Activated CD8-positive, alpha-beta memory T cell treated with anti-CD3 and anti-CD28 coated beads for 4 hours (primary cell): ENCODE measurements at regions not wholly inside any gene's neighbourhood (a gene's known extent, or its start where the extent isn't known, plus 50 kb on each side); places are given as distances from the start of the nearest gene placed in this dataset.

Source experiments
- DNase-seq, 2 donors: peaks; one replicate each; pipeline ENCODE4 v3.0.0-alpha.2; 2020; ENCODE audit warnings: low read depth in 2 of 2

DNA sequence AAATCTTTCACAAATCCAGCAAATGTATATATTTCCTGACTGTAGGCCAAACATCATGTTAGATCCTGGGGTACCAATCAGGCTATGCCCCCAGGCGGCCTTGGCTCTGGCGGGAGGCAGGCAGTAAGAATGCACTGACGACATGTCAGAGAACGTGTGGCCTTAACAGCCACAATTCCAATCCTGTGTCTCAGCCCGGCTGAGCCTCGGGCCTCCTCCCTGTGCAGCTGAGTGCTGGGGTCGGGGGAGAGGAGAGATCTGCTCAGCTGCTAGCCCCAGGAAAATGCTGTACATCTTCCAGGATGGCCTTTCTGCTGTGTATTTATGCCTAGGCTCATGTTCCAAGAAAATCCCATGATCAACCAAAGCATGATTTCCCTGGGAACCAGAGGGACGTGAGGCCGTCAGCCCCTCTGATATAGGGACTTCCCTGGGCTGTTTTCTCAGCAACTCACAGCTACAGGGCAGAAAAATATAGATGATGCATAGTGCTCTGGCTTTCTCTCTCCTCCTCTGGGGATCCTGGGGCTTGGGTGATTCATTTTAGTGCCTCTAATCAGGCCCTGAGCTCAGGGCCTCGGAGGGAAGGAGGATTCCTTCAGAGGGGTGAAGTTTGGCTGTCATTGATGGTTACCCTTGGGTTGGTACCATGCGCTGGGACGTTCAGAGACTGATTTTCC, 604.0 kb downstream of the HS3ST4 start:
- no peak for DNase-seq

- no peak for DNase-seq
Observed at GRCh38 chr16:26301516-26301915, 609.8 kb downstream of the HS3ST4 start.

DNA sequence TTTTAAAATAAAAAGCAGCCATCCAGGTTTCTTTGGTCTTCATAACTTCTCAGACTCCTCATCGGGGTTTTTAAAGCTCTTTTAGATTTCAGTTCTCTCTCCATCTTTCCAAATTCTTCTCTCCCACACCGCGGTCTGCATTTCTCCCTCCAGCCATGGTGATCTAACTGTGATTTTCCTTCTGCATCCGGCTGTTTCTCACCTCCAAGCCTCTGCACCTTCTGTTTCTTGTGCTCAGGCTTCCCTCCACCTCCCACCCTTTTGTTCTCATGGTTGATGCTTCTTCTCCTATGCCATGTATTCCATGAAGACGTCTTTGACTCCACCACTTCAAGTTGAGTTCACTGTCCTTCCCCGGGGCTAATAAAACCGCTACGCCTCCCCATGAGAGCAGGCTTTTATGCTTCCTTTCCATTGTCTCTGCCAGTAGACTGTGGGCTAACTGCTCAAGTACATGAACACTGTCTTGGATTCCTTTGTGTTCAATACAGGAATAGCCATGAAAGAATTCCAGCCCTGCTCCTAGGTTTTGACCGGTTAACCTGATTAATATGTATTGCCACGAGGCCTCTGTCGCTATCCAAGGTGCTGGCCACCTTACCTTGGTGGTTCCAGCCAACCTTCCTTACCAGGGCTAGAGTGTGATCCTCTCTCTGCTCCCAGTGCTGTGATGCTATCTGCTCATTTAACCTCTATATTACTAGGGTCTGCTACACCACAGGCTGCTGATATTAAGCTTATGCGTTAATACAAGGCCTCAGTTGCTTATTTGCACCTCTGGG, 625.1 kb downstream of the HS3ST4 start:
- DNase-seq, result no peak

DNA sequence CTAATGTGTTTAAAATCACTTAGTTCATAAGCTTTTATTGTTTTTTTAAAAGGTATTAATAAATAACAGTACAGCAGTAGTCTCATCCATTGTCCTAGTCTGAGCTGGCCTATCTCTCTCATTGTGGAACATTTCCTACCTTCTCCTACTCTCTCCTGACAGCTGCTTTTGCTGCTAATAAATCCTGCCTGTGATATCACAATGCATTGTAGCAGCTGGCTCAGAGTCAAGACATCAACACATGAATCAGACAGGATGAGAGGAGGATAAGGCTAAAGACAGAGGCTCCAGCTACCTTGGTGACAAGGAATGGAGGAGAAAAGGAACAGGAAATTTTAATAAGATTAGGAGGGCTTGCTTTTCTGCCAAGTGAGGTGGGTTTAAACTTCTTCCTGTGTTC, 626.1 kb downstream of the HS3ST4 start:
- DNase-seq, result no peak

DNA sequence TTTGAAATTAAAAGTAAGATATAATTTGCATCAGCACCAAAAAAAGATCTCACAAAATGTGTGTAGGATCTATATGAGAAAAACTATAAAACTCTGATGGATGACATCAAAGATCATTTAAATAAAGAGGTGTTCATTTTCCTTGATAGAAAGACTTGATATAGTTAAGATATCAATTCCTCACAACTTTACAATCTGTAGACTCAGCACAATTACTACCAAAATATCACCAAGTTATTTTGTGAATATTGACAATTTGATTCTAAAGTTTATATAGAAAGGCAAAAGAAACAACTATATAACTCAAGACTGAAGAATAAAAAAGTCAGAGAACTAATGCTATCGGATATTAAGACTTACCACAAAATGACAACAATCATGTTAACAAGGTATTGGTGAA, 638.9 kb downstream of the HS3ST4 start:
- DNase-seq, result no peak

DNA sequence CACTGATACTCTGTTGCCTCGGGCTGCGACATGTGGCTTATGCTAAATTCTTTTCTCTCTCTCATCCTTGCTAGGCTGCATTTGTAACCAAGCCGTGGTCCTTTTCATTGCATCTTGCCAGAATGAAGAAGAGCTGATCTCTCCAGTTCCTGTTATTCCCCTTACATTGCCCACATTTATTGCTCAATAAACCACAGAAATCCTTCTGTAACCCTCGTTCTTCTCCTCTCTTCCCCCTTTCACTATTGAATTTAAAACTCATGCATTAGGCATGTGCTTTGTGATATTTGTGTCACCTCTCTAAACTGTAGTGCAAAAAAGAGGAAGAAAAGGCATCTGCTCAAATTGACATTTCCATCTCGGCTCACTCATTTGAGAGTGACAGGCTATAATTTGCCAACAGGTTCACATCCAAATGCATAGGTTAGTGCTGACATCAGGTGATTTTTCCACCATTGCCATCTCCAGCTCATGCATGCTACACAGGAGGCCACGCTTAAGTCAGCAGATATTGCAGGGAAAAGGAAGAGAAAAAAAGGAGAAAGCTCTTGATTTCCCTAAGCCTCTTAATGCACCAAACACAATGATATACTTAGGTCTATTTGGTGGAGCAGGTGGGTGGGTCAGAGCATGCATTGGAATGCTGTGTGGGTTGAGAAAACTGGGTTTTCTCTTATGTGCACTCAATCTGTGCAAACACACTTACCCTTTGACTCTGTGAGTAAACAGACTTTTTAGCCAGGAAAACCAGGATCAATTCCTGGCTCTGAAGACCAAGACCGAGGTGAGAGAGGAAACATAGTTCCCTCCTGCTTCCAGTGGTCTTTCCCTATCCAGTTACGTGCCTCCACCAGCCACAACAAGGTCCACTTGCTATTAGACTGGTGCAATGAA, 642.7 kb downstream of the HS3ST4 start:
- no peak for DNase-seq

DNA sequence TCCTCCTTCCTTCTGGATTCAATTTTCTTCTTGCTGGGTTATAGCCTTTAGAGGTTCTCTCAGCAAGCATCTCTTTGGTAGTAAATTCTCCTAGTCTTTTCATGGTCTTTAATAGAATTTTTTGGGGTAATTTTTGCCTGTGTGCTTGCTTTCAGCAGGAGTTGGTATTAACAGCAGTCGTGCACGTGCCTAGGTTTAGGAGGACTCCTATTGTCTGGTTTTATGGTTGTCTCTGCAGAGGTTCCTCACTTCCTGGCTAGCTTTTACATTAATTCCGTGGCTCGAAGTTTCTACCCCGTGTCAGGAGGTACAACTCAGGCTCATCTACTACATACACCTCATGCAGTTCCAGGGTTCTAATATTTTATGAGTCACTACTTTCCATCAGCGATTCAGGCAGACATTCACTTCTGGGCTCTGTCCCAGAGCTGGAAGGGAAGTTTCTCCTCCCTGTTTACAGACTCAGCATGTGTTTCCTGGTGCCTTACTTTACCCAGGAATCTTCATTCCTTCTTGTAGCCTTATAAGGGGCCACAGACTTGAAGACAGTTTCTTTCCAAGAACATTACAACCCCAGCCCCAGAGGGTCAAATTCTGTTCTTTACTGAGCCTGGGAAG, 643.6 kb downstream of the HS3ST4 start:
- DNase-seq, result no peak

DNA sequence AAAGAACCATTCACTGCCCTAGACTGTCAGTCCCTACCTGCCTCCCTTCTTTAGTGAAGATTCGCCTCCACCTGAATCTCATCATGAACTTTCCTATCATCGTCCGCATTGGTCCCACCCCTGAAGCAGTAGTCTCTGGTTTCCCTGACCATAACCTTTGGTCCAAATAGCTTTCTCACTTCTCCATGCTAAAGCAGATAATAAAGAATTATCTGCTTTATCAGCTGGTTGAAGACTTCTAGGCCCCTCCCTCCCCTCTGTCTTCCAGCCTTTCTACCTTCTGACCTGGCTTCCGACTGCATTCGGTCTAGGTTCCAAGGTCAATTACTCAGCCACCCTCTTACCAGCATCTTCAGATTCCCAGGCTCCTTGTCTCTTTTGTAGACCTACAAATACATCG, 650.9 kb downstream of the HS3ST4 start:
- no peak for DNase-seq

DNA sequence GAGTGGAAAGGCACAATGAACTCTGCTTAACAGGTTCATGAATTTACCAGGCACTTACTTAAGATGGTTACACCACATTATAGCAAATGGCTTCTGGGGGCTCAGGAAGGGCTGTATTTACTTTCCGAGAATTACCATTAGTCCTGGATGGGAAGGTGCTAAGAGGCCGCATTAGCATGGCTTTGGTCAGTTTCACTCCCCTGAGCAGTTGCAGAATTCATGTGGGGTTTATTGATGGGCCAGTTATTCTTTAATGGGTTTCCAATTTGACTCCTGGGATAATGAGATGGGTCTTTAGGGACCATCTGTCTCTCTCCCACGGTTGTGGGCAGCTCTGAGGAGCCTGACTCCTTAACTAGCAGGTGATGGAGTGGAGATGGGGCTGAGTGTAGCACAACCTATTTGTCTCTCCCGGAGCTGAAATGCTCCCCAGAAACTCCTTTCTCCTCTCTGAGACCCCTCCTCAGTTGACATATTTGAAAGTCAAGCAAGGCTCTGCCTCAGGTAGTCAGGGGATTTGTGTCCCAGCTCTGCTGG, 652.5 kb downstream of the HS3ST4 start:
- no peak for DNase-seq

GRCh38 chr16:26344976-26345375, 653.2 kb downstream of the HS3ST4 start:
- no peak for DNase-seq

- no peak for DNase-seq
Observed at GRCh38 chr16:26345966-26346365, 654.2 kb downstream of the HS3ST4 start.

DNA sequence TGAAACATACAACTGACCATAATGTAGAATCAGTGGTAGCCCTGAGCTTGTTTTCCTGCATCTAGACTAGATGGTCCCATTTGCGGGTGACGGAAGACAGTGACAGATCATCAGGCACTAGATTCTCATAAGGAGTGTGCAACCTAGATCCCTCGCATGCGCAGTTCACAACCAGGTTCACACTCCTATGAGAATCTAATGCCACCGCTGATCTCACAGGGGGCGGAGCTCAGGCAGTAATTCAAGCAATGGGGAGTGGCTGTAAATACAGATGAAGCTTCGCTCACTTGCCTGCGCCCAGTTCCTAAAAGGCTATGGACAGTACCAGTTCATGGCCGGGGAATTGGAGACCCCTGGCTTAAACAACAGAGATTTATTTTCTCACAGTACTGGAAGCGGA, 656.3 kb downstream of the HS3ST4 start:
- DNase-seq, result no peak

GRCh38 chr16:26360867-26361266, 669.1 kb downstream of the HS3ST4 start:
- no peak for DNase-seq

- DNase-seq, result no peak
Observed at GRCh38 chr16:26363581-26363980, 671.8 kb downstream of the HS3ST4 start.

DNA sequence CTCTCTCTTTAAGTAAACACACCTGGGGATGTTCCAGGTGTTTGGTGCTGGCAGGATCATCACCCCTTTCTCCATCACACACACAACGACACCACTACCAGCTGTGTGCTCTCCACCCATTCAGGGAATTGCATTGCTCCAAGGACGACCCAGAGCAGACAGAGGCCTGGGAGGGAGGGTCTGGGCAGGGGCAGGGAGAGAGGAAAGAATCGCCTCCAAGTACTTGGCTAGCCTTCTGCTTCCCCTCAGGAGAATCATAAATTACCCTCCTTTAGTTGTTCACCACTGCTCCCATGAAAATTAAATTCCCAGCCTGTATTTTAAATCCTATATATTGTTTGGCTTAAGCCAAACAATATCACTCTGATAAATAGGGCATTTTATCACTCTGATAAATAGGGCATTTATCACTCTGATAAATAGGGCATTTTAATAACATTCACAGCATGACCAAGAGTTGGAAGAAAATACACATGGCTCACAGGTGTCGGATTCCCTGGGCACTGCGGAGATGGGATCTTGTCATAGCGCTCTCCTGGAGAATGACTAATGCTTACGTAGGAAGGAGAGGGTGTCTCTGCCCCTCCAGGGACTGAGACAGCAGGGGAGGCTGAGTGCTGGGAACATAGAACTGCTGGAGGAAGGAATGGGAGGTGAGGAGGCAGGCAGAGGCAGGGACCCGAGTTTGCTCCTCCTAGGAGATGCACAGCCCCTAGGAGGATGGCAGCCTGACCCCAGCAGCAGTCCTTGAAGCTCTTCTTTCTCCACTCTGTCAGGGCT, 673.6 kb downstream of the HS3ST4 start:
- DNase-seq, result no peak

- DNase-seq, result no peak
Observed at GRCh38 chr16:26371349-26371869, 679.6 kb downstream of the HS3ST4 start.

DNA sequence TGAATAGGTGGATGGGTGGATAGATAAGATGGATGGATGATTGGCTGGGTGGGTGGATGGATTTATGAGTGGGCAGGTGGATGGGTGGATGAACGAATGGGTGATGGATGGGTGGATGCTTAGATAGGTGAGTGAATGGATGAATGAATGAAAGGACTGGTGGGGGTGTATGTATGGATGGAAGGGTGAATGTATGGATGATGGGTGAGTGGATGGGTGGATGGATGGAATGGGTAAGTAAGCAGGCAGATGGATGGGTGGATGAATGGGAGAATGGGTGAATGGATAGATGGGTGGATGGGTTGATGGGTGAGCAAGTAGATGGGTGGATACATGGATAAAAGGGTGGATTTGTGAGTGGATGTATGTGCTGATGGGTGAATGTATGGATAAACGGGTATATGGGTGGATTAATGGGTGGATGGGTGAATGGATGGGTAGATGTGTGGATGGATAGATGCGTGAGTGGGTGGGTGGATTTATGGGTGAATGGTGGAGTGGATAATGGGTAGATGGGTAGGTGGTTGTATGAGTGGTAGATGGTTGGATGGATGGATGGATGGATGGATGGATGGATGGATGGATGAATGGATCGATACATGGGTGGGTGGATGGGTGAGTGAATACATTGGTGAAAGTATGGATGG, 682.6 kb downstream of the HS3ST4 start:
- no peak for DNase-seq

- DNase-seq, result no peak
Observed at GRCh38 chr16:26382586-26382985, 684.1 kb upstream of the C16orf82 start.

- DNase-seq, result no peak
Observed at GRCh38 chr16:26386096-26386495, 680.6 kb upstream of the C16orf82 start.

- DNase-seq, result no peak
Observed at GRCh38 chr16:26391833-26392232, 674.9 kb upstream of the C16orf82 start.
